Endothelial cell of umbilical vein (primary cell): ENCODE measurements at regions not wholly inside any gene's neighbourhood (a gene's known extent, or its start where the extent isn't known, plus 50 kb on each side); places are given as distances from the start of the nearest gene placed in this dataset.

Experiments
- BruUV-seq: library from RNA; stranded (reverse); fragments of 400-500 nt; replicated peaks from 2 replicates; lab custom pipeline; 2021; lab: Mats Ljungman, UMichigan
- CTCF ChIA-PET: fragments of 300-600, 350-600 bp; sonication (Branson Sonifier 250); formaldehyde crosslinking; loops from one replicate; lab custom pipeline; 2021; ENCODE audit warnings: antibody characterized with exemption, inconsistent platforms; lab: Charles Lee
- POLR2A ChIA-PET: fragments of 300-600, 350-600 bp; sonication (Branson Sonifier 250); formaldehyde crosslinking; loops from one replicate; lab custom pipeline; 2021; ENCODE audit warnings: antibody characterized with exemption, inconsistent platforms; lab: Charles Lee
- DNase-seq: peaks from one replicate; pipeline ENCODE4 v3.0.0-alpha.2; 2011; ENCODE audit warnings: low read depth, low spot score
- FAIRE-seq: peaks from 2 replicates; lab custom pipeline; 2011; peaks lifted over from hg19 to GRCh38; lab: Jason Lieb, UNC
- H2AFZ ChIP-seq: 2 replicates; pipeline ENCODE4 v1.6.0; 2012; ENCODE audit warnings: low read depth, low read length, control low read depth, inconsistent platforms
- H3K27ac ChIP-seq: 2 replicates; pipeline ENCODE4 v1.5.1; 2011; ENCODE audit warnings: low read depth, mild to moderate bottlenecking, control low read depth, low read length, moderate library complexity; ENCODE audit not compliant: insufficient read depth
- H3K27me3 ChIP-seq, 2 experiments: 2 replicates each; pipeline versions ENCODE4 v1.6.0 to v1.6.1; 2011; ENCODE audit warnings: low read length in 2 of 2, mixed read lengths in 1 of 2; ENCODE audit not compliant: control insufficient read depth in 2 of 2, insufficient read depth in 2 of 2
- H3K36me3 ChIP-seq, 2 experiments: 2 replicates in 1 of 2; 3 replicates in 1 of 2; pipeline ENCODE4 v1.5.1; 2011; ENCODE audit warnings: low read length in 2 of 2, mild to moderate bottlenecking in 1 of 2, moderate library complexity in 1 of 2; ENCODE audit not compliant: control insufficient read depth in 2 of 2, insufficient read depth in 2 of 2; ENCODE audit errors: extremely low read depth in 1 of 2
- H3K4me1 ChIP-seq: 3 replicates; pipeline ENCODE4 v1.5.1; 2011; ENCODE audit warnings: mild to moderate bottlenecking, low read length; ENCODE audit not compliant: control insufficient read depth, insufficient read depth; ENCODE audit errors: extremely low read depth
- H3K4me2 ChIP-seq: 2 replicates; pipeline ENCODE4 v1.6.1; 2011; ENCODE audit warnings: low read length, control low read depth, mixed read lengths; ENCODE audit not compliant: insufficient read depth
- H3K4me3 ChIP-seq, 3 experiments: fragments of 200-600 bp in 1 of 3; sonication (generic), shearing (Covaris generic) in 1 of 3; replicated peaks in 1 of 3; 2 replicates each; pipeline ENCODE4 v1.5.1; 2011 to 2016; ENCODE audit warnings: control low read depth in 3 of 3, low read length in 3 of 3, mild to moderate bottlenecking in 2 of 3, inconsistent platforms in 1 of 3, low read depth in 1 of 3, moderate library complexity in 1 of 3; ENCODE audit not compliant: insufficient read depth in 1 of 3
- H3K79me2 ChIP-seq: 2 replicates; pipeline ENCODE4 v1.6.0; 2012; ENCODE audit warnings: low read length, inconsistent platforms; ENCODE audit not compliant: control insufficient read depth, insufficient read depth
- H3K9ac ChIP-seq: replicated peaks from 2 replicates; pipeline ENCODE3; 2011; ENCODE audit warnings: low read length, control low read depth; ENCODE audit not compliant: insufficient read depth; ENCODE audit errors: extremely low read depth
- H3K9me1 ChIP-seq: replicated peaks from 3 replicates; pipeline ENCODE4 v1.6.0; 2011; ENCODE audit warnings: mild to moderate bottlenecking, low read length; ENCODE audit not compliant: control insufficient read depth, insufficient read depth; ENCODE audit errors: extremely low read depth
- H3K9me3 ChIP-seq: replicated peaks from 2 replicates; pipeline ENCODE4 v1.5.1; 2012; ENCODE audit warnings: low read length, inconsistent platforms; ENCODE audit not compliant: control insufficient read depth, insufficient read depth
- H4K20me1 ChIP-seq: replicated peaks from 2 replicates; pipeline ENCODE3; 2011; ENCODE audit warnings: mild to moderate bottlenecking, low read length; ENCODE audit not compliant: control insufficient read depth, insufficient read depth; ENCODE audit errors: extremely low read depth
- CTCF ChIP-seq, 2 donors: IDR thresholded peaks; 1 replicate in 1 of 2; 2 replicates in 1 of 2; pipeline ENCODE4 v1.5.1; 2011; ENCODE audit warnings: low read length in 2 of 2, mild to moderate bottlenecking in 2 of 2, moderate library complexity in 2 of 2, control low read depth in 1 of 2, inconsistent platforms in 1 of 2, low read depth in 1 of 2; ENCODE audit not compliant: insufficient read depth in 1 of 2; ENCODE audit errors: extremely low read depth in 1 of 2
- EZH2 ChIP-seq: IDR thresholded peaks from 2 replicates; pipeline ENCODE4 v1.6.1; 2012; ENCODE audit warnings: borderline replicate concordance, low read depth, mild to moderate bottlenecking, moderate library complexity, low read length, inconsistent platforms; ENCODE audit not compliant: severe bottlenecking
- FOS ChIP-seq: IDR thresholded peaks from 2 replicates; pipeline ENCODE4 v1.6.1; 2011; ENCODE audit warnings: mild to moderate bottlenecking, low read length, moderate library complexity, borderline replicate concordance; ENCODE audit not compliant: insufficient read depth
- GATA2 ChIP-seq: IDR thresholded peaks from 2 replicates; pipeline ENCODE4 v1.7.0; 2011; ENCODE audit warnings: low read depth, mild to moderate bottlenecking, moderate library complexity, mixed read lengths, low read length; ENCODE audit not compliant: insufficient read length, insufficient read depth
- JUN ChIP-seq: IDR thresholded peaks from 2 replicates; pipeline ENCODE4 v1.6.1; 2011; ENCODE audit warnings: borderline replicate concordance, low read depth; ENCODE audit not compliant: insufficient read length, insufficient read depth
- MAX ChIP-seq: IDR thresholded peaks from 2 replicates; pipeline ENCODE4 v1.6.1; 2011; ENCODE audit not compliant: insufficient read depth, insufficient read length
- POLR2A ChIP-seq: IDR thresholded peaks from 2 replicates; pipeline ENCODE4 v1.6.1; 2012; ENCODE audit warnings: low read depth, mild to moderate bottlenecking, control low read depth, low read length
- dilution Hi-C: fragments of 300-500 bp; cut with MboI; formaldehyde crosslinking; loops from one replicate; pipeline ENCODE4 v1.15.0; 2019; ENCODE audit warnings: low sequenced_read_pairs; ENCODE audit not compliant: extremely low pct_ligation_motif_present
- intact Hi-C: fragments of 100-400 bp; cut with micrococcal nuclease; formaldehyde crosslinking; loops from one replicate; pipeline ENCODE4 v1.10.0; 2022

GRCh38 chr15:95591886-95592285 is 738.6 kb upstream of the NR2F2 start:
- no TSS peak for BruUV-seq
- TF ChIP-seq GATA2, result no peak
- no peak for TF ChIP-seq JUN
- no peak for TF ChIP-seq EZH2
- no peak for TF ChIP-seq FOS
- no peak for TF ChIP-seq POLR2A
- TF ChIP-seq CTCF (IDR thresholded peaks at IDR 0.05; ENCODE audit: extremely low read depth in 1 of 2, insufficient read depth in 1 of 2, low read depth in 1 of 2, low read length in 2 of 2), result no peak
- no peak for TF ChIP-seq MAX
- dilution Hi-C loops (no loop called here), intact Hi-C loops (no loop called here)
- Histone ChIP-seq H3K79me2 (no peaks in the 10 kb centered on the region), H2AFZ (no peak overlapping the region), H3K4me2 (no peak overlapping the region), H3K27ac (no peak overlapping the region), H4K20me1 (no peaks in the 10 kb centered on the region), H3K4me3 (no peak overlapping the region), H3K4me1 (peaks cover 8% of the 10 kb centered on the region), H3K9me3 (no peaks in the 10 kb centered on the region), H3K36me3 (no peaks in the 10 kb centered on the region), H3K27me3 (no peaks in the 10 kb centered on the region), H3K9ac (no peak overlapping the region), H3K9me1 (no peaks in the 10 kb centered on the region)
- DNase-seq (no peak), FAIRE-seq (no peak)
- ChIA-PET CTCF (interaction anchor here (1.1 to 1.7 kb wide), 3 partner anchors 9 to 735 kb away, joined by 3 to 8 read pairs (median 3); no protein-coding TSS in a partner anchor), POLR2A (no interaction called here)
